ENCODE measurements at regions not wholly inside any gene's neighbourhood (a gene's known extent, or its start where the extent isn't known, plus 50 kb on each side); places are given as distances from the start of the nearest gene placed in this dataset.
A peak's percentile ranks its signal among the peaks of the same experiment; 100 is the strongest.
"Not testable (repeated sequence)": the region's sequence is repeated elsewhere in the genome, so short reads cannot be mapped to it uniquely, and the experiment has no call there.

DNA sequence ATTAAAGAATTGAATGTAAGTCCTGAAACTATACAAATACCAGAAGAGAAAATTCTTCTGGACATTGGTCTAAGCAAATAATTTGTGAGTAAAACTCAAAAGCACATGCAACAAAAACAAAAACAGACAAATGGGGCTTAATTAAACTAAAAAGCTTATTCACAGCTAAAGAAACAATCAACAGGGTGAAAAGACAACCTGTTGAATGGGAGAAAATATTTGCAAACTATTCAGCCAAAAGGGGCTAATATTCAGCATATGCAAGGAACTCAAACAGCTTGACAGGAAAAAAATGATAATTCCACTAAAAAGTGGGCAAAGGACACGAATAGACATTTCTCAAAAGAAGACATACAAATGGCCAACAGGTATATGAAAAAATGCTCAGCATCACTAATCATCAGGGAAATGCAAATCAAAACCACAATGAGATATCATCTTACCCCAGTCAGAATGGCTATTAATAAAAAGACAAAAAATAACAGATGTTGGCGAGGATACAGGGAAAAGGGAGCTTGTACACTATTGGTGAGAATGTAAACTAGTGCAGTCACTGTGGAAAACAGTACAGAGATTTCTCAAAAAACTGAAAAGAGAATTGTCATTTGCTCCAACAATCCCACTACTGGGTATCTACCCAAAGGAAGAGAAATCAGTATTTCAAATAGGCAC lies 177.5 kb upstream of the RTL1 start:
- DNase-seq (ENCODE audit: low read depth): no peak

DNA sequence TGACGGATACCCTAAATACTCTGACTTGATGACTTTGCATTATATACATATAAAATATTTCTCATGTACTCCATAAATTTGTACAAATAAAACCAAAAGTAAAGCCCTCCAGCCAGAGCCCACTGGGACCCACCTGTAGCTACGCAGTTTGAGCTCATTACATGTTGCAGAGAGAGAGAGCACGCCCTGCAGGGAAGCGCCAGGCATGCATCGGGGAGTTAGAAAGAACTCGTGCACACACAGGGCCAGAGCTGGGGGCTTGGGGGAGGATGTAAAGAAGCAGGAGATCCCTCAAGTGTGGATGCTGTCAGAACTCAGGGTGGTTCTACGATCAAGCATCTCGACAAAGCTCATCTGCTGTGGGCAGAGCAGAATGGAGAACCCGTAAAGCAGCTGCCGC lies 178.5 kb upstream of the RTL1 start:
- DNase-seq (ENCODE audit: low read depth): no peak

DNA sequence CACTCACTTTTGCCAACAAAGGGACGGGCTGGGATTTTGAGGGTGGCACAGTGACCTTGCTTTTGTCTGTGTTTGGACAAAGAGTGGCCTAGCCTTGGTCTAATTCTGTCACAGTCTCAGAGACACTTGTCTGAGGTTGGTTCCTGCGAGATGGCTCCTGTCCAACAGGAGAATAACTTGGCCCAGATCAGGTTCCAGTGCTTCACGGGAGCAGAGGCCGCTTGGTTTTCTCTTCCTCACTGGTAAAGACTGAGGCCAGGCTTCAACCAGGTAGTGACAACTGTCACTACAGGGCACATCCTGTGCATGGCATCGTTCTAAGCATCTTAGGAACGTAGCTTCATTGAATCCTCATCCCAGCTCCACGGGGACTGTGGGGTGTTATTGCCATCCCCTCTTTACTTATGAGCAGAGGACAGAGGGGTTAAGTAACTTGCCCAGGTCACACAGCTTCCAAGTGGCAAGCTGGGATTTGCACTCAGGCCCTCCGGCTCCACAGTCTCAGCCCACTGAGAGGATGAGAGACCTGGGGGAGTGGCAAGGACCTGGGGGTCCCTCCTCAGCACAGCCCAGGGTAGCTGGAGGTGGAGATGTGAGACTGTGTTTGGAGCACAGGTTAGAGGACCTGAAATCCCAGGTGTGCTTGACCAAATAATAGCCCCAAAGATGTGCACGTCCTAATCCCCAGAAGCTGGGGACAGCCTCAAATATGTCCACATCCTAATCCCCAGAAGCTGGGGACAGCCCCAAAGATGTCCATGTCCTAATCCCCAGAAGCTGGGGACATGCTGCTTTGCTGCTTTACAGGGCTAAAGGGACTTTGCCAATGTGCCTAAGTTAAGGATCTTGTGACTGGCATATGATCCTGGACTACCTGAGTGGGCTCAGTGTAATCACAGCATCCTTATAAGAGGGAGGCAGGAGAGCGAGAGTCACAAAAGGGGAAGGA lies 179.2 kb upstream of the RTL1 start:
- DNase-seq (ENCODE audit: low read depth): no peak

DNA sequence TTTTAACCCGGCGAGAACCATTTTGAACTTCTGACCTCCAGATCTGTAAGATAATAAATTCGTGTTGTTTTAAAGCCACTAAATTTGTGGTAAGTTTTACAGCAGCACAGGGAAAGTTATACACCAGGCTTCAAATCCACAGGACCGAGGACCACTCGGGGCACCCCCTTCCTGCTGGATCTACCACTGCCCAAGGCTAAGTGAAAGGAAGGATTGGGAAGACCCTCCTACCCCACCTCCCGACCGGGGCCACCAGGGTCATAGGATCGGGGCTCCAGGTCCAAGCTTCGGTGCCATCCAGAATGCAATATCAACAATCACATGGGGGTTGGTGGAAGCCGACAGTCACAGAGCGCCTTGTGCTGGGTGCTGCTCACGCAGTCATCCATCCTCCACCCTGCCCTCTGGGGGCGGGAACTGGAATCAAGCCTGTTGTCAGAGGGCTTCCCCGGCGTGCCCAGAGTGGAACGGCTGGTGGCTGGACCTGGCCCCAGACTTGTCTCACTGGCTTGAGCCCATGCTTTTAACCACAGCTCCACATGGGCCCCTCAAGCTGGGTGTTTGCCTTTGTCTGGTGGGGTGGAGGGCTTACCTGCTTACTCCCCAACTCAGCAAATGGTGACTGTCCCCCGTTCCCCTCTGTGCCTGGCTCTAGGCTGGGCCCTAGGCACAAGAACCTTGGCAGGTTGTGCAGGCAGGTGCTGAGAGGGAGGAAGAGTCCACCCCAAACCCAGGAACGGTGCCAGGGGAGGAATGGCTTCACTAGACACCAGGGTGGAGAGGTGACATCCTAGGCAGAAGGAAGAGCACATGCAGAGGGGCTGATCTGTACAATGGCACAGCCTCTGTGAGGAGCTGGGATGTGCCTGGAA lies 180.3 kb upstream of the RTL1 start:
- DNase-seq (ENCODE audit: low read depth): no peak

DNA sequence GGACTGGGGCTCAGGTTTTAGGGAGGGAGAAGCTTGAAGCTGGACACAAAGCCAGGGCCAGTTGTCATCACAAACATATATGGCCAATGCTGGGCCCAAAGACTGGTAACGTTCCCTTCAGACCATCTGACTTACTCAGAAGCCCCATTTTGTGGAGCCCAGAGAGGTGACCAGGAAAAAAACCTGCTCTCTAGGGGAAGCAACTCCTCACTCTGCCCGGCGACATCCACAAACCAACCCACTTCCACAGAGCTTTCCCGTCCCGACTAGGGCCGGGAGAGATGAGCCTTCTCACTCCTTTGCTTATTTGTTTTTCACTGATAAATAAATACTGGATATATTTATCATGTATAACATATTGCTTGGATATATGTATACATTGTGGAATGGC lies 180.9 kb upstream of the RTL1 start:
- DNase-seq (ENCODE audit: low read depth): no peak

DNA sequence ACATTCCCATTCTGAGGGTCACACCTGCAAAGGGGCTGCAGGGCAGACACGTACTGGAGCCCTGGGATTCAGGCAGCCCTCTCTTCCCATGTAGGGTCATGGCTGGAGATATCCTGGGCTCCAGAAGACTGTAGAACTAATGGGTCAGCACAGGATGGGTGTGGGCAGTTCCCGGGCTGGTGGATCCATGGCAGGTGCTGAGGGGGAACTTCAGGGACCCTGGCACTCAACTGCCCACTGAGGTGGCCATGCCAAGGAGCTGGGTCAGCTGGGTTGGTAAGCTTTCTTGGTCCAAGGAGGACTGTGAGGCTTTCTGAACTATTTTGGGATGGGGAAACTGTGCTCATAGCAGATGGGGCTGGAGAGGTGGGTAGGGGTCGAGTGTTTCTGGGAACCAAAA lies 183.4 kb upstream of the RTL1 start:
- DNase-seq (ENCODE audit: low read depth): no peak

DNA sequence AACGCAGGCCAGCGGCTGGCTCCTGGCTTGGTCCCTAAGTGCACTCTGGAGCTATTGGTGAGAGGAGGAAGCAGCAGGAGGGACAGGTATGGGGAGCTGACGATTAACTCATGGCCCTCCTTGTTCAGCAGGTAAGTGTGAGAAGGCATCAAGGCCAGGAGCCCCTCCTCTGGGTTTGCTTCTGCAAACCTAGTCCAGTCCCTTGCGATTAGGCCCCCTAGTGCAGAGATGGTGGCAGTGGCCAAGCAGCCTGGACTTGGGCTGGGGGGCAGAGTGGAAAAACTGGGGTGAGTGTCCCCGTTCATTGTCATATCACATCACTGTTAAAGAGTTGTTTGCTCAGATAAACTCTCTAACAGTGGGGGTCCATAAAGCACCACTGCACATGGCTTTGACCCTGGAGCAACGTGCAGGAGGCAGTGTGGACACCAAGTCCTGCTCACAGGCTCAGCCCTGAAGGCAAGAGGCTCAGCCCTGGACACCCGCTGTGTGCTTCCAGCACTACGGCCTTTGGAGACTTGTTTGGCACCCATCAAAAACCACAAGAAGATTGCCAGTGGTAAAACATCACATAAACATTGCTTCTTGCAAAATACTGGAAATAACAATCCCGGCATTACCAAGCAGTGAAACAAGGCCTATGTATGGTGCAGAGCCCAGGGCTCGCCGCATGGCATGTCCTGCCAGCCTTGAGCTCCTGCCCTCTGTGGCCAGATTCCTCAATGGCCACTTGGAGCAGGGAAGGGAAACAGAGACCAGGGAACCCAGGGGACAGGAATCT lies 184.3 kb upstream of the RTL1 start:
- peak; percentile 69 for DNase-seq (ENCODE audit: low read depth)

DNA sequence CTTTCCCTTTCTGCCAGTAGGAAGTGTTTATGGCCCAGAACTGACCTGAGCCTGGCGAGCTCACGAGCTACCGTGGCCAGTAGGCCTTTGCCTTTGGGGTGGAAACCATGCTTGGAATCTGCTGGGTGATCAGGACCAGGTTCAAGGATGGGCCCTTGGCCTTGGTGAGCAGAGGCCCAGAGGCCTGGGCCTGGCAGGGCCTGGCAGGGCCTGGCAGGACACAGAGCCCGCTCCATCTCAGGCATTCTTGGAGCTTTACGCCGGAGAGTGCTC lies 184.8 kb upstream of the RTL1 start:
- no peak for DNase-seq (ENCODE audit: low read depth)

DNA sequence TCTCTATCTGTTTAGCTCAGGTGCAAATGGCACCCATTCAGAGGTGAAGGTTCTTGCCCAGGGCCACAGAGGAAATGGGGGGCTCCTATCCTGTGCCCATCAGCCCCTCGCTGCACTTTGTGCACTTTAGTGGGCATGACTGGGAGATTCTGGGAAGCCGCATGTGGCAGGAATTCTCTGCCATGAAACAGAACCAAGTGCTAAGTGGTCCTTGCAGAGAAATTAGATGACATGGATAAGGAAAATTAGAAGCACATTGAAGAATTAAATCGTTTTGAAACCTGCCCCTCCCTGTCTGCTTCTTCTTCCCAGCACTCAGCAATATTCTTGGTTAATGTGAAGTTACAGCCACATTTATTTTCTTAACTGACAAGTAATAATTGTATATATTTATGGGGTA lies 185.2 kb upstream of the RTL1 start:
- DNase-seq (ENCODE audit: low read depth): no peak

DNA sequence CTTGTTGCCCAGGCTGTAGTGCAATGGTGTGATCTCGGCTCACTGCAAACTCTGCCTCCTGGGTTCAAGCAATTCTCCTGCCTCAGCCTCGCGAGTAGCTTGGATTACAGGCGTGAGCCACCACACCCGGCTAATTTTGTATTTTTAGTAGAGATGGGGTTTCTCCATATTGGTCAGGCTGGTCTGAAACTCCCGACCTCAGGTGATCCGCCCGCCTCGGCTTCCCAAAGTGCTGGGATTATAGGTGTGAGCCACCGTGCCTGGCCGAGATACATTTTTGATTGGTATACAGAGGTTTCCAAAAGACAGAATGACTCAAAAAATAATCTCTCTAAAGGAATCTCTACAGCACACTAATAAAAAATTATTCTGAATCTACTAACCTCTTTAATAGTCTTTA lies 187.0 kb upstream of the RTL1 start:
- DNase-seq (ENCODE audit: low read depth): not testable (repeated sequence)

DNA sequence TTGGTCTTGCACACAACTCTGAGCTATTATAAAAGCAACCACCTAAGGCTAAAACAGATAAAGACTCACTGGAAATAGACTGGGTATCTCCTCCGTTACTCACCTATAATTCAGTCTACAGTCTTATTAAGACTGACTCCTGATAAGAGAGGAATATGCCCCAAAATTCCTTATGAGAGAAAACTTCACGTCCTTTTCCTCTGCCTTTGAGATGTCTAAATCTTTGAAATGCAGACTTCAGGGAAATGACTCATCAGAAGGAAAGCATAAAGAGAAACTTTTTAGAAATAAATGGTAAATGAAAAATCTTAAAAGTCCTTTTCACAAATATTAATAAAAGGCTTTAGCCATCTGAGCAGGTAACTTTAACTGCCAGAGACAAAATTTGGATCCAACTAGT lies 187.5 kb upstream of the RTL1 start:
- DNase-seq (ENCODE audit: low read depth): no peak

DNA sequence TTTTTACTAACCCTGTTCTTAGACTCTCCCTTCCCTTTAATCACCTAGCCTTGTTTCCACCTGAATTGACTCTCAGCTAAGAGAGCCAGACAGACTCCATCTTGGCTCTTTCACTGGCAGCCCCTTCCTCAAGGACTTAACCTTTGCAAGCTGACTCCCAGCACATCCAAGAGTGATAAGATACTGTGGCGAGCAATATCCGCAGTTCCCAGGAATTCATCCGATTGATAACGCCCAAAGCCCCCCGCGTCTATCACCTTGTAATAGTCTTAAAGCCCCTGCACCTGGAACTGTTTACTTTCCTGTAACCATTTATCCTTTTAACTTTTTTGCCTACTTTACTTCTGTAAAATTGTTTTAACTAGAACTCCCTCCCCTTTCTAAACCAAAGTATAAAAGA lies 191.4 kb upstream of the RTL1 start:
- not testable (repeated sequence) for DNase-seq (ENCODE audit: low read depth)

DNA sequence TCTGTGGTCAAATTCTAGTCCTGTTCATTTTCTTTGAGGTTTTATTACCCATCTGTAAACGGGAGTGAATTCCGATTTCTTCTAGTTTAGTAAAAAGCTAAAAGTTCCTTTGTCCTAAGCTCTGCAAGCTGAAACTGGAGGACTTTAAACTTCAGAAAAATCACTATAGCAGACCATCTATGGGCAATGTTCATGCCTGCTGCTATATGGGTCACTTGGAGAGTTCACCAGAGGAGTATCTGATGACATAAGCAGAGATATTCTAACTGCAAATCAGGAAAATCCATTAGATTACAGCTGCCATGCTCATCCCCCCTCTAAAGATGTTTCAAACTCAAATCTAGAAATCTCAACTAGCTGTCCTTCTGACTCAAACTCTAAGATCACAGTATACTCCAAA lies 193.0 kb upstream of the RTL1 start:
- DNase-seq (ENCODE audit: low read depth): no peak

DNA sequence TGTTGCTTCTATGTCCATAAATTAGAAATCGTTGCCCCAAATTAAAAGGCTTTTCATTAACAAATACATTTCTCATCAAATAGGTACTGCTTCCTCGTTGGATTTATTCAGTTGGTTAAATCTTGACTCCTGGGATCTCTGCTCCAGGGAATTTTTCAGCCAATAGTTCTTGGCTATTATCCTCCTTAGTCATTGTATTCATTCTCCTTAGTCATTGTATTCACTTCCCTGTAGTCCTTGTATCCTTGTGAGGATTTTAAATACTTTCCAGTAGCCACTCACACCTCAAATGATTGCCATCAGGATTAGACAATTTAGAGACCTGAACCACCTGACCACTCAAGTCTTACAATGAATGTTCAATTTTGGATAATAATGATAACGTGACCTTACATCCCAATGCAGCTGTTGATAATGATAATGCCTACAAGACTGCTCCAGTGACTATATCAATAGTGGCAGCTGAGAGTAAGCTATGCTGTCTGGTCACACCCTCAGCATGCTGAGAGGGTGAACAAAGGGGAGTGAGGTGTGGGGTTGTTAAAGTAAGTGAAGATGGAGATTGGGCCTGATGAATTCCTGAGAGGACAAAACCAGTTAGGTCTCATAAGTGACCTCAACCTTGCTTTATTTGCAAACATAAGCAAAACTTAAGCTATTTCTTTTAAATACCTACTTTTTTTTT lies 193.7 kb upstream of the RTL1 start:
- no peak for DNase-seq (ENCODE audit: low read depth)

DNA sequence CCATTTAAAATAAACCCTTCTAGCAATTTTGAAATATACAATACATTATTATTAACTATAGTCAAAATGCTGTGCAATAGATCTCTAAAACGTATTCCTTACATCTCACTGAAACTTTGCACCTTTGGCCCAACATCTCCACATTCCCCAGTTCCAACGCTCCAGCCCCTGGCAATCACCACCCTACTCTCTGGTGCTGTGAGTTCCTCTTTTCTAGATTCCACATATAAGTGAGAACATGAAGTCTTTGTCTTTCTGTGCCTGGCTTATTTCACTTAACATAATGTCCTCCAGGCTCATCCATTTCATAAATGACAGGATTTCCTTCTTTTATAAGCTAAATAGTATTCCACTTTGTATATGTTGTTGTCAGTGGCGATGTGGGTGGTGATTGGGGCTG lies 194.7 kb upstream of the RTL1 start:
- no peak for DNase-seq (ENCODE audit: low read depth)

DNA sequence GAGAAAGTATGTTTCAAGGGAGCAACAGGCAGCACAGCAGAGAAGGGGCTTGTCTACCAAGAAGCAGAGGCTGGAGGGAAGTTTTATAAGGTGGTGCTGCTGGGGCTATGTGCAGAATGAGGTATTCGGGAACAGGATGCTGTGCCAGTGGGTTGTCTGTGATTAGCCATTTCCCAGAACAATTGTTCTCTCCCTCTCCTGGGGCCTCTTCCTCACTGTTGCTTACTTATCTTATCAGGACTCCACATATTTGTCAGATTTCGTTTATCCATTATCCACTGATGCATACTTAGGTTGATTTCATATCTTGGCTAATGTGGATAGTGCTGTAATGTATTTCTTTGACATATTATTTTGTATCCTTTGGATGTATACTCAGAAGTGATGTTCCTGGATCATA lies 195.1 kb upstream of the RTL1 start:
- no peak for DNase-seq (ENCODE audit: low read depth)

DNA sequence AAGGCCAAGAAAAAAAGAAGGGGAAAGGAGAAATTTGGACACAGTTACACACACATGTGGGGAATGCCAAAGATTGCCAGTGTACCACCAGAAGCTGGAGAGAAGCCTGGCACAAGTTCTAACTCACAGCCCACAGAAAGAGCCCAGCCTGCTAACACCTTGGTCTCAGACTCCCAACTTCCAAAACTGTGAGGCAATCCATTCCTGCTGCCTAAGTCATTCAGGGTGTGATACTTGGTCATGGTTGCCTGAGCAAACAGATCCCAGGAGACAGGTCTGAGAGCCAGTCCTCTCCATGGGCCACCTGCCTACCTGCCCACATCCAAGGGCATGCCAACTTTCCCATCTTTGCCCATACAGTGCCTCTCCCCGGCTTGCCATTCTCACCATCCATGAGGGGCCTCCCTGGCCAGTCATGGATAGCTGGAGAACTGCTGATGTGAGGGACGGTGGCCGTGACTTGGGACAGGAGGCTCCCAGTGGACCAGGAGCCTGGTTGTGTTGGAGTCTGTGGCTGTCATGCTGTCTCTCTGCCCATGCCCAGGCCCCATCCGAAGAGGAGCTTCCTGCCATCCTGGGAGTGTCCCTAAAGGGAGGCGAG lies 198.0 kb upstream of the RTL1 start:
- DNase-seq (ENCODE audit: low read depth): peak; percentile 20

DNA sequence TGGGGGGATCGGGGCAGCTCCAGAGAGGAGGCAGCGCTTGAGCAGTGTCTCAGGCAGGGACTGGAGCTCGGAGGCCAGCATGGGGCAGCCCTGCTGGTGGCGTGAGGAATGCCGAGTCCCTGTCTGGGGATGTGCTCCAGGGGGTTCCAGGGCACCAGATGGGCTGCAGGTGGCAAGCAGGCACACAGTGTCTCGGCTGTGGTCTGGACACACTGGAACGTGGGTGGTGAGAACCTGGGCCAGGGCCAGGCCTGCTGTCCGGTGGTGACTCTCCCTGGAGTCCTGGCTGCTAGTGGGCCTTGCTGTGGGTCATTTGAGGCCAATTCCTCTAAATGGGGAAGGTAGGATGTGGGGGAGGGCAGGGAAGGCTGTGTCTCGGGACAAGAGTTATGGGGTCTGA lies 199.4 kb upstream of the RTL1 start:
- DNase-seq (ENCODE audit: low read depth): no peak

DNA sequence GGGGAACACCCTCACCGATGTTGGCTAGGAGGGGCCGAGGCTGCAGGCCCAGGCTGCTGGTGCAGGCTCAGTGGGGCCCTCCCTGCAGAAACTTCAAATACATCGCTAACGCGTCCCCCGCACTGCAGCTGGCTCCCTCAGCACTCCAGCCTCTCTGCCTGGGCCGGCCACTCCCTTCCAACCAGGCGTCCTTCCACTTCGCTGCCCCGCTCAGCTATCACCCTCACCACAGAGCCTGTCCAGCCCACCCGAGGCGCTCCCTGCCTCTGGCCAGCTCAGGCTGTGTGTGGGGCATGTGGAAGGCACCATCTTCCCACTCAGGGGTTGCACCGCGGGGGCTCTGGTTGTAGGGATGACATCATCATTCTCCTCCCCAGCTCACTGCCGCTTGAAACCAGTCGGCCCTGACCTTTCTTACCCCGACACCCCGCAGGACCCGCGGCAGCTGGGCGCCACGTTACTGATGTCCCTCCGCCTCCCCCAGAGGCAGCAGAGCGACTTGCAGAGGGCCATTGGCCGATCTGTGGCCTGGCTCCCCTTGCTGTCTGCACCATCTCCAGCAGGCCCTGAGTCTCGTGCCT lies 199.9 kb upstream of the RTL1 start:
- no peak for DNase-seq (ENCODE audit: low read depth)

DNA sequence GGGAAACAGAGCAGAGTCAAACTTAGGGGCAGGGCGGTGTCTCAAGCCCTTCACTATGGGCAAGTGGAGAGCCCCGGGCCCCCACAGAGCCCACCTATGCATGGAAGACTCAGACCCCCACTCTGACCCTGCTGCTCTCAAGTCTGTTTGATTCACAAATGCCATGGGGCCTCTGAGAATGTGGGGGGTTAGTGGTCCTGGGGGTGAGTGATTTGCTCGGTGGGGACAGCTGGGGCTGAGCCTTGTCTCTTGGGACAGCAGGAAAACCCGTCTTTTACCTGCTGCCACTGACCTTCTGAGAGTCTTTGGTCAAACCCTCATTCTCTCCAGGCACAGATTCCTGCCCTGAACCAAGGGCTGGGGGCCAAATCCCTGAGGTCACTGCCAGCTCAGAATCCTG lies 201.0 kb upstream of the RTL1 start:
- DNase-seq (ENCODE audit: low read depth): no peak

DNA sequence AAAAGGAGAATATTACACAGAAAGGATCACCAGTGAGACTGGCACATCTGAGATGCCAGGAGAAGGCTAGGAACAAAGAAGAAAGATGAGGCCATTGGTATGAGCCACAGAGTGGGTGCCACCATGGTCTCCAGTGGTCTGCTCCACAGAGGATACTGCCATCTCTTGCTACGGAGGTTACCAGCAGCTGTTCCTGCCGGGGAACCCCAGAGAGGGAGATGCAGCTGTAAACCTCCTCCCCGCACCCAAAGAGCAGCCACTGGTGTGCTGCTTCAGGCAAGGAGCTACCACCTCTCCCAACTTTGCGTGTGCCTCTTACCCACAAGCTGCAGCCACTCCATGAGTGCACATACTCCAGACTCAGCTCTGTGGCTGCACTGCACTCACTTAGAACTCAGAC lies 201.5 kb upstream of the RTL1 start:
- DNase-seq (ENCODE audit: low read depth): no peak
